ENCODE measurements at regions not wholly inside any gene's neighbourhood (a gene's known extent, or its start where the extent isn't known, plus 50 kb on each side); places are given as distances from the start of the nearest gene placed in this dataset.

GRCh38 chr1:113223040-113223439 is 150.0 kb downstream of the LRIG2 start:
- DNase-seq = no peak

GRCh38 chr1:113223546-113223945 is 150.5 kb downstream of the LRIG2 start:
- no peak for DNase-seq

- DNase-seq = no peak
Measured at GRCh38 chr1:113226148-113226547, 153.2 kb downstream of the LRIG2 start.

GRCh38 chr1:113231866-113232265 is 158.4 kb upstream of the MAGI3 start:
- DNase-seq = no peak

- DNase-seq = no peak
Measured at GRCh38 chr1:113233441-113233840, 156.9 kb upstream of the MAGI3 start.

- no peak for DNase-seq
Measured at GRCh38 chr1:113241237-113241636, 149.1 kb upstream of the MAGI3 start.

GRCh38 chr1:113242481-113242880 is 147.8 kb upstream of the MAGI3 start:
- no peak for DNase-seq

- DNase-seq = no peak
Measured at GRCh38 chr1:113243529-113243928, 146.8 kb upstream of the MAGI3 start.

- no peak for DNase-seq
Measured at GRCh38 chr1:113244112-113244820, 146.0 kb upstream of the MAGI3 start.

GRCh38 chr1:113245252-113245651 is 145.1 kb upstream of the MAGI3 start:
- no peak for DNase-seq

- DNase-seq = no peak
Measured at GRCh38 chr1:113246929-113247328, 143.4 kb upstream of the MAGI3 start.

GRCh38 chr1:113247355-113247754 is 143.0 kb upstream of the MAGI3 start:
- no peak for DNase-seq

GRCh38 chr1:113247782-113248181 is 142.5 kb upstream of the MAGI3 start:
- no peak for DNase-seq

- no peak for DNase-seq
Measured at GRCh38 chr1:113248494-113248893, 141.8 kb upstream of the MAGI3 start.

- DNase-seq = no peak
Measured at GRCh38 chr1:113250161-113250560, 140.2 kb upstream of the MAGI3 start.

GRCh38 chr1:113252166-113252565 is 138.1 kb upstream of the MAGI3 start:
- DNase-seq = no peak

GRCh38 chr1:113253187-113253586 is 137.1 kb upstream of the MAGI3 start:
- no peak for DNase-seq

- DNase-seq = no peak
Measured at GRCh38 chr1:113253590-113253989, 136.7 kb upstream of the MAGI3 start.

- no peak for DNase-seq
Measured at GRCh38 chr1:113255038-113255719, 135.1 kb upstream of the MAGI3 start.

- DNase-seq = no peak
Measured at GRCh38 chr1:113255720-113256347, 134.5 kb upstream of the MAGI3 start.

- no peak for DNase-seq
Measured at GRCh38 chr1:113256348-113256729, 134.0 kb upstream of the MAGI3 start.

- DNase-seq = no peak
Measured at GRCh38 chr1:113259988-113260387, 130.3 kb upstream of the MAGI3 start.

- DNase-seq = no peak
Measured at GRCh38 chr1:113265196-113265595, 125.1 kb upstream of the MAGI3 start.

GRCh38 chr1:113266788-113267187 is 123.5 kb upstream of the MAGI3 start:
- no peak for DNase-seq

All from kidney glomerular epithelial cell (primary cell).